ENCODE measurements at regions not wholly inside any gene's neighbourhood (a gene's known extent, or its start where the extent isn't known, plus 50 kb on each side); places are given as distances from the start of the nearest gene placed in this dataset.

- Histone ChIP-seq H3K27me3 (ENCODE audit: control insufficient read depth, insufficient read depth, low read length) (no peaks in the 10 kb centered on the region), H3K36me3 (ENCODE audit: control insufficient read depth, insufficient read depth, low read length) (no peaks in the 10 kb centered on the region), H3K4me3 (ENCODE audit: low read depth, low read length) (no peak overlapping the region), H3K9ac (ENCODE audit: low read depth, low read length) (no peak overlapping the region), H3K9me3 (ENCODE audit: control insufficient read depth, insufficient read depth, low read length) (no peaks in the 10 kb centered on the region), H3K27ac (ENCODE audit: low read depth, low read length) (no peak overlapping the region), H3K4me1 (ENCODE audit: control insufficient read depth, insufficient read depth, low read length) (no peaks in the 10 kb centered on the region)
These were observed 505.9 kb upstream of the MANEA start for GRCh38 chr6:95071464-95071863.

GRCh38 chr6:95078457-95078856 lies 498.9 kb upstream of the MANEA start:
- no peak overlapping the region for H3K4me3 ChIP-seq (ENCODE audit: low read depth, low read length)

GRCh38 chr6:95081231-95081630 lies 496.1 kb upstream of the MANEA start:
- Histone ChIP-seq H3K4me1 (ENCODE audit: control insufficient read depth, insufficient read depth, low read length) (no peaks in the 10 kb centered on the region), H3K27ac (ENCODE audit: low read depth, low read length) (no peak overlapping the region), H3K9ac (ENCODE audit: low read depth, low read length) (no peak overlapping the region), H3K27me3 (ENCODE audit: control insufficient read depth, insufficient read depth, low read length) (no peaks in the 10 kb centered on the region), H3K9me3 (ENCODE audit: control insufficient read depth, insufficient read depth, low read length) (no peaks in the 10 kb centered on the region), H3K36me3 (ENCODE audit: control insufficient read depth, insufficient read depth, low read length) (no peaks in the 10 kb centered on the region), H3K4me3 (ENCODE audit: low read depth, low read length) (no peak overlapping the region)

More at GRCh38 chr6:95078457-95078856, 498.9 kb upstream of the MANEA start:
- H3K4me1 ChIP-seq (ENCODE audit: control insufficient read depth, insufficient read depth, low read length), result no peaks in the 10 kb centered on the region
- no peaks in the 10 kb centered on the region for H3K9me3 ChIP-seq (ENCODE audit: control insufficient read depth, insufficient read depth, low read length)
- H3K27me3 ChIP-seq (ENCODE audit: control insufficient read depth, insufficient read depth, low read length), result no peaks in the 10 kb centered on the region
- H3K27ac ChIP-seq (ENCODE audit: low read depth, low read length), result no peak overlapping the region
- H3K9ac ChIP-seq (ENCODE audit: low read depth, low read length), result no peak overlapping the region
- no peaks in the 10 kb centered on the region for H3K36me3 ChIP-seq (ENCODE audit: control insufficient read depth, insufficient read depth, low read length)

- Histone ChIP-seq H3K27me3 (ENCODE audit: control insufficient read depth, insufficient read depth, low read length) (no peaks in the 10 kb centered on the region), H3K36me3 (ENCODE audit: control insufficient read depth, insufficient read depth, low read length) (no peaks in the 10 kb centered on the region)
These were observed 495.4 kb upstream of the MANEA start for GRCh38 chr6:95081949-95082348.

GRCh38 chr6:95083506-95083905 lies 493.8 kb upstream of the MANEA start:
- H3K27me3 ChIP-seq (ENCODE audit: control insufficient read depth, insufficient read depth, low read length), result no peaks in the 10 kb centered on the region
- H3K9ac ChIP-seq (ENCODE audit: low read depth, low read length), result no peak overlapping the region
- H3K36me3 ChIP-seq (ENCODE audit: control insufficient read depth, insufficient read depth, low read length), result no peaks in the 10 kb centered on the region

More at GRCh38 chr6:95081949-95082348, 495.4 kb upstream of the MANEA start:
- H3K9me3 ChIP-seq (ENCODE audit: control insufficient read depth, insufficient read depth, low read length), result no peaks in the 10 kb centered on the region
- no peak overlapping the region for H3K27ac ChIP-seq (ENCODE audit: low read depth, low read length)
- no peaks in the 10 kb centered on the region for H3K4me1 ChIP-seq (ENCODE audit: control insufficient read depth, insufficient read depth, low read length)
- H3K9ac ChIP-seq (ENCODE audit: low read depth, low read length), result no peak overlapping the region
- no peak overlapping the region for H3K4me3 ChIP-seq (ENCODE audit: low read depth, low read length)

GRCh38 chr6:95084867-95085266 lies 492.5 kb upstream of the MANEA start:
- Histone ChIP-seq H3K27me3 (ENCODE audit: control insufficient read depth, insufficient read depth, low read length) (no peaks in the 10 kb centered on the region), H3K9me3 (ENCODE audit: control insufficient read depth, insufficient read depth, low read length) (no peaks in the 10 kb centered on the region), H3K4me3 (ENCODE audit: low read depth, low read length) (no peak overlapping the region), H3K9ac (ENCODE audit: low read depth, low read length) (no peak overlapping the region), H3K36me3 (ENCODE audit: control insufficient read depth, insufficient read depth, low read length) (no peaks in the 10 kb centered on the region), H3K4me1 (ENCODE audit: control insufficient read depth, insufficient read depth, low read length) (no peaks in the 10 kb centered on the region), H3K27ac (ENCODE audit: low read depth, low read length) (no peak overlapping the region)

More at GRCh38 chr6:95083506-95083905, 493.8 kb upstream of the MANEA start:
- no peak overlapping the region for H3K27ac ChIP-seq (ENCODE audit: low read depth, low read length)
- H3K4me1 ChIP-seq (ENCODE audit: control insufficient read depth, insufficient read depth, low read length), result no peaks in the 10 kb centered on the region
- no peak overlapping the region for H3K4me3 ChIP-seq (ENCODE audit: low read depth, low read length)
- no peaks in the 10 kb centered on the region for H3K9me3 ChIP-seq (ENCODE audit: control insufficient read depth, insufficient read depth, low read length)

- Histone ChIP-seq H3K4me1 (ENCODE audit: control insufficient read depth, insufficient read depth, low read length) (no peaks in the 10 kb centered on the region), H3K36me3 (ENCODE audit: control insufficient read depth, insufficient read depth, low read length) (no peaks in the 10 kb centered on the region), H3K27ac (ENCODE audit: low read depth, low read length) (no peak overlapping the region), H3K4me3 (ENCODE audit: low read depth, low read length) (no peak overlapping the region), H3K9me3 (ENCODE audit: control insufficient read depth, insufficient read depth, low read length) (no peaks in the 10 kb centered on the region), H3K27me3 (ENCODE audit: control insufficient read depth, insufficient read depth, low read length) (no peaks in the 10 kb centered on the region), H3K9ac (ENCODE audit: low read depth, low read length) (no peak overlapping the region)
These were observed 489.8 kb upstream of the MANEA start for GRCh38 chr6:95087394-95088097.

- Histone ChIP-seq H3K9ac (ENCODE audit: low read depth, low read length) (no peak overlapping the region), H3K9me3 (ENCODE audit: control insufficient read depth, insufficient read depth, low read length) (no peaks in the 10 kb centered on the region), H3K27ac (ENCODE audit: low read depth, low read length) (no peak overlapping the region), H3K36me3 (ENCODE audit: control insufficient read depth, insufficient read depth, low read length) (no peaks in the 10 kb centered on the region), H3K4me1 (ENCODE audit: control insufficient read depth, insufficient read depth, low read length) (peaks cover 9% of the 10 kb centered on the region; the same call in 1 of the 2 replicates), H3K27me3 (ENCODE audit: control insufficient read depth, insufficient read depth, low read length) (no peaks in the 10 kb centered on the region), H3K4me3 (ENCODE audit: low read depth, low read length) (no peak overlapping the region)
These were observed 485.4 kb upstream of the MANEA start for GRCh38 chr6:95091823-95092436.

- Histone ChIP-seq H3K4me3 (ENCODE audit: low read depth, low read length) (no peak overlapping the region), H3K27me3 (ENCODE audit: control insufficient read depth, insufficient read depth, low read length) (no peaks in the 10 kb centered on the region), H3K9ac (ENCODE audit: low read depth, low read length) (no peak overlapping the region), H3K27ac (ENCODE audit: low read depth, low read length) (no peak overlapping the region), H3K4me1 (ENCODE audit: control insufficient read depth, insufficient read depth, low read length) (peaks cover 9% of the 10 kb centered on the region; the same call in 1 of the 2 replicates), H3K36me3 (ENCODE audit: control insufficient read depth, insufficient read depth, low read length) (no peaks in the 10 kb centered on the region), H3K9me3 (ENCODE audit: control insufficient read depth, insufficient read depth, low read length) (no peaks in the 10 kb centered on the region)
These were observed 484.2 kb upstream of the MANEA start for GRCh38 chr6:95093154-95093553.

- H3K27ac ChIP-seq (ENCODE audit: low read depth, low read length), result peak overlapping the region; percentile 68
- no peak overlapping the region for H3K9ac ChIP-seq (ENCODE audit: low read depth, low read length)
- no peaks in the 10 kb centered on the region for H3K27me3 ChIP-seq (ENCODE audit: control insufficient read depth, insufficient read depth, low read length)
- H3K9me3 ChIP-seq (ENCODE audit: control insufficient read depth, insufficient read depth, low read length), result no peaks in the 10 kb centered on the region
- peaks cover 9% of the 10 kb centered on the region; the same call in 1 of the 2 replicates for H3K4me1 ChIP-seq (ENCODE audit: control insufficient read depth, insufficient read depth, low read length)
- H3K4me3 ChIP-seq (ENCODE audit: low read depth, low read length), result no peak overlapping the region
- no peaks in the 10 kb centered on the region for H3K36me3 ChIP-seq (ENCODE audit: control insufficient read depth, insufficient read depth, low read length)
These were observed 482.3 kb upstream of the MANEA start for GRCh38 chr6:95094751-95095663.

All from HUES48 (cell line).